D721Med (cell line): ENCODE measurements at regions not wholly inside any gene's neighbourhood (a gene's known extent, or its start where the extent isn't known, plus 50 kb on each side); places are given as distances from the start of the nearest gene placed in this dataset.
"Not testable (repeated sequence)": the region's sequence is repeated elsewhere in the genome, so short reads cannot be mapped to it uniquely, and the experiment has no call there.

Source experiments
- DNase-seq: peaks from one replicate; pipeline ENCODE4 v3.0.0; 2011; ENCODE audit warnings: low spot score; ENCODE audit not compliant: insufficient read length
- FAIRE-seq: peaks from 2 replicates; lab custom pipeline; 2011; peaks lifted over from hg19 to GRCh38; lab: Jason Lieb, UNC
- TF ChIP-seq, protein P1 (sequence below): IDR thresholded peaks from 2 replicates; pipeline ENCODE4 v1.5.1; 2012; ENCODE audit warnings: mild to moderate bottlenecking, control low read depth; ENCODE audit not compliant: insufficient read depth; ENCODE audit errors: missing control alignments

DNA sequence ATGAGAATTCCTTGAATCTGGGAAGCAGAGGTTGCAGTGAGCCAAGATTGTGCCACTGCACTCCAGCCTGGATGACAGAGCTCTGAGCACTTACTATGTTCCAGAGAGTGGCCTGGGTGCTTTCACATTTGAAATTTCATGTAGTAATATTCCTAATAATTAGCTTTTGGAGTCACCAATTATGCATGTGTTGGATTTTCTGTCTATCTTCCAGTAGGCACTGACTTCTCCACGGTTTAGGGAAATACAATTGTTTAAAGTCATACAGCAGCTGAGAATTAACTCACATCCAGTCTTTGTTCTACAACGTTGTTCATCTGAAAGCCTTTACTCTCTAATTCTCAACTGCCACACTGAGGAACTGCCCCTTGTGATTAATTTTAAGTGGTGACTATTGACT, 150.2 kb downstream of the CSNK2A3 start:
- no peak for FAIRE-seq
- TF ChIP-seq, protein P1, sequence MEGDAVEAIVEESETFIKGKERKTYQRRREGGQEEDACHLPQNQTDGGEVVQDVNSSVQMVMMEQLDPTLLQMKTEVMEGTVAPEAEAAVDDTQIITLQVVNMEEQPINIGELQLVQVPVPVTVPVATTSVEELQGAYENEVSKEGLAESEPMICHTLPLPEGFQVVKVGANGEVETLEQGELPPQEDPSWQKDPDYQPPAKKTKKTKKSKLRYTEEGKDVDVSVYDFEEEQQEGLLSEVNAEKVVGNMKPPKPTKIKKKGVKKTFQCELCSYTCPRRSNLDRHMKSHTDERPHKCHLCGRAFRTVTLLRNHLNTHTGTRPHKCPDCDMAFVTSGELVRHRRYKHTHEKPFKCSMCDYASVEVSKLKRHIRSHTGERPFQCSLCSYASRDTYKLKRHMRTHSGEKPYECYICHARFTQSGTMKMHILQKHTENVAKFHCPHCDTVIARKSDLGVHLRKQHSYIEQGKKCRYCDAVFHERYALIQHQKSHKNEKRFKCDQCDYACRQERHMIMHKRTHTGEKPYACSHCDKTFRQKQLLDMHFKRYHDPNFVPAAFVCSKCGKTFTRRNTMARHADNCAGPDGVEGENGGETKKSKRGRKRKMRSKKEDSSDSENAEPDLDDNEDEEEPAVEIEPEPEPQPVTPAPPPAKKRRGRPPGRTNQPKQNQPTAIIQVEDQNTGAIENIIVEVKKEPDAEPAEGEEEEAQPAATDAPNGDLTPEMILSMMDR, result no peak
- DNase-seq, result no peak

DNA sequence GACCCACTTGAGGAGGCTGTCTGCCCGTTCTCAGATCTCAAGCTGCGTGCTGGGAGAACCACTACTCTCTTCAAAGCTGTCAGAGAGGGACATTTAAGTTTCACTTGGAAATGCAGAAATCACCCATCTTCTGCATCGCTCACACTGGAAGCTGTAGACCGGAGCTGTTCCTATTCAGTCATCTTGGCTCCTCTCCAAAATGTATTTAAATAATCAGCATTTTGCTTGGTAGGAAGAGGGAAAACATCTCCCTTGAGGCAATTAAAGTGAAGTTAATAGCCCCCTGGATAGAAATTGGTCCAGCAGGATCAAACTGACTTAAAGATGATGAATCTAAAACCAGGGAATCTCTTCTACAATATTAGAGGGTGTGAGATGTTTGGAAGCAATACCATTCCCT, 151.7 kb downstream of the CSNK2A3 start:
- not testable (repeated sequence) for DNase-seq, FAIRE-seq

DNA sequence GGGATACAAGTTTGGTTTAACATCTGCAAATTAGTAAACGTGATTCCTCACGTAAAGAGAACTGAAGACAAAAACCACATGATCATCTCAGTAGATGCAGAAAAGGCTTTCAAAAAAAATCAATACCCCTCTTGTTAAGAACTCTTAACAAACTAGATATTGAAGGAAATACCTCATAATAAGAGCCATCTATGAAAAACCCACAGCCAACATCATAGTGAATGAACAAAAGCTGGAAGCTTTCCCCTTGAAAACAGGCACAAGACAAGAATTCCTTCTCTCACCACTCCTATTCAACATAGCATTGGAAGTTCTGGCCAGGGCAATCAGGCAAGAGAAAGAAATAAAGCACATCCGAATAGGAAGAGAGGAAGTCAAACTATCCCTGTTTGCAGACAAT, 160.5 kb downstream of the CSNK2A3 start:
- TF ChIP-seq, protein P1, result no peak
- FAIRE-seq (no peak), DNase-seq (no peak)

DNA sequence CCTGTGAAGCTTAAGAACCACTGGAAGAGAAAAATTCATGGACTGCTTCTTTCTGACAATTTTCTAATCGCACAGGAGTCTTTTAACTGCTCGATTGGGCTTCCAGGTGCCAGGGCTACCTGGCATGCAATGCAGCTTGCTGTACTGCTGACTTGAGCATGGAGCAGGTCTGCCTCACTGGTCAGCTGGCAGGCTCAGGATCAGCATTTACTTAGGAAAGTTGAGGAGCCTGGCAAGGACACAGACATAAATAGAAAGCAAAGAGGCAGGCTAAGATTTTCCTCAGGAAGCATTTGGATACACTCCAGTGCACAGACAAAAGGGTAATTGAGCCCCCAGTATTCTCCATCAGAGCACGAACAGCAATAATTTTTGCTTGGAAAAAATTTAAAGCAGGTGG, 163.5 kb downstream of the CSNK2A3 start:
- no peak for FAIRE-seq
- no peak for DNase-seq
- TF ChIP-seq, protein P1, result no peak

DNA sequence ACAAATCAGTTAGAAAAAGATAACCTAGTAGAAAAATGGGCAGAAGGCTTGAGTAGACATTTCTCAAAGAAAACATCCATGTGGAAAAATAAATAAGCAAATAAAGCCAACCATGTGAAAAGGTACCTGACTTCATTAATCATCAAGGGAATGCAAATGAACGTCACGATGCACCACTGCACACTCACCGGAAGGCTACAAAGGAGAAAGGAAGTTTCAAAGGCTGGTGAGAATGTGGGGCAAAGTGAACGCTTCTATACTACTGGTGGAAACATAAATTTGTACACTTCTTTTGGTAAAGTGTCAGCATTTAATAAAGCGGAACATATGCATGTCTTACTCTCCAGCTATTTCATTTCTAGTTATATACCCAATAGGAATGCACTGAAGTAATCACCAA, 166.8 kb downstream of the CSNK2A3 start:
- FAIRE-seq (no peak), DNase-seq (no peak)
- TF ChIP-seq, protein P1, result no peak

DNA sequence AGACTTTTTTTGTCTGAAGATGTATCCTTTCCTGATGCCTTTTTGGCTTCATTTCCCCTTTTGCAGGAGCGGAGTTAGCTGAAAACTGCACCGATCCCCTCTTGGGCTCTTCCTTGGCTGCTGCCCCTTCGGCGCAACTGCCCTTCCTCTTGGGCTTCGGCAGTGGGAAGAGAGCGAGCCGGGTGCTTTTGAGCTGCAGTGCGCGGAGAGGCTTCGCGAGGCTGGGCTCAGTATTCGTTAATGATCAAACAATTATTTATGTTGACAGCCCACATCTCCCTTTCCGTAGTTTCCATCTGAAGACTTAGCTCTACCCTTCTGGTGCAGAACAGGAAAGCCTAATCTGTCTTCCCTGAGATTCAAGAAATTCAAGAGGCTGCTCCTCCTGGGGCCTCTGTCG, 170.8 kb downstream of the CSNK2A3 start:
- TF ChIP-seq, protein P1, result no peak
- no peak for FAIRE-seq
- DNase-seq, result no peak

DNA sequence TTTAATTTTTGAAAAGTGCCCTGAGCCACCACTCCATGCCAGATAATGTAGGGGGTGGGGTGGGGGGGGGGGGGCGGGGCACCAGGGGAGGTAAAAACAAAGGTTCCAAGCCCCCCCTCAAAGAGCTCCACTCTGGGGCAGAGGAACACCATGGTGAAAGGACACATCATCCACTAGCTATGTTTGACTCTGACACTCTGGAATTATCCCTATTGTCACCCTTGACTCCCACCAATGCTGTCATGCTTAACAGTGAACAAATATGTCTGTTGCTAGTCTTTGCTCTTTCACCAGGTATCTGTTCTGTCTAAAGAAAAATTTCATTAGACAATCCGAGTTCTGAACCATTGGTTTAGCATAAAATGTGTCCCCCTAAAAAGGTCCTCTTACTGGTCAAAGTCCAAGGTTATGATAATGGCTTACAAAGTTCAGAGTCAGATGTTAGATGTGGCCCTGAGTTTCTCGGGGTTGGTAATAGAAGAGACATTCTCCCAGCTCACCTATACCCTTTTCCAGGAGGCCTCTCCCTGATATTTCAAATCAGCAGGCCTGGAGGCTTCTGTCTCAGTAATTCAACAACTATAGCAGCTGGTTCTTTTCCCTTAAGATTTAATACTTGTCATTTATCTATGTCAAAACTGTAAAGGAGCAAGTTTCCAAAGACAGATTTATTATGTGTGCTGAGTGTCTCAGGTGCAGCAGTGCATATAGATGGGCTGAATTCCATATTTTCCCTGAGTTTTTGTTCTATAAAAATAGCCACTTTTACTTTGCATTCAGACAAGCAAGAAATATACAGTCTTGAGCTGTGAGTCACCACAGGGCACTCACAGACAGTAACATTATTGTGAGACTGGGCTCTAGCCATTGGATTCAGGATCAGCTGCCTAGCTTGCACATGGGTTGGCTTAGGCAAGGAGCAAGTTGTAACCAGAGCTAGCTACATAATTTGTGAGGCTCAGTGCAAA, 174.1 kb downstream of the CSNK2A3 start:
- FAIRE-seq, result no peak
- DNase-seq, result no peak
- TF ChIP-seq, protein P1, result no peak
